Loucy (cell line): ENCODE measurements at regions not wholly inside any gene's neighbourhood (a gene's known extent, or its start where the extent isn't known, plus 50 kb on each side); places are given as distances from the start of the nearest gene placed in this dataset.

ENCODE experiments used
- H2AFZ ChIP-seq: fragments of 200-600 bp; sonication (generic); 2 replicates; pipeline ENCODE4 v1.6.0; 2016; ENCODE audit warnings: antibody characterized with exemption, mild to moderate bottlenecking, low read length, moderate library complexity
- H3F3A ChIP-seq: fragments of 200-600 bp; 2 replicates; pipeline ENCODE4 v1.6.0; 2016; ENCODE audit warnings: antibody characterized with exemption, low read depth, mild to moderate bottlenecking
- H3K27me3 ChIP-seq: fragments of 200-600 bp; sonication (generic); 2 replicates; pipeline ENCODE4 v1.6.1; 2014; ENCODE audit warnings: low read length, mild to moderate bottlenecking; ENCODE audit not compliant: insufficient read depth, poor library complexity, severe bottlenecking
- H3K36me3 ChIP-seq: fragments of 200-600 bp; sonication (generic); 2 replicates; pipeline ENCODE4 v1.6.1; 2016; ENCODE audit warnings: low read length; ENCODE audit not compliant: insufficient read depth
- H3K4me1 ChIP-seq: fragments of 200-600 bp; sonication (generic); 2 replicates; pipeline ENCODE4 v1.5.1; 2014; ENCODE audit warnings: low read length, mild to moderate bottlenecking; ENCODE audit not compliant: insufficient read depth, poor library complexity, severe bottlenecking
- H3K4me2 ChIP-seq: fragments of 200-600 bp; sonication (generic); 2 replicates; pipeline ENCODE4 v1.6.0; 2014; ENCODE audit warnings: antibody characterized with exemption, low read length, low read depth, mild to moderate bottlenecking; ENCODE audit not compliant: poor library complexity, severe bottlenecking
- H3K4me3 ChIP-seq: fragments of 200-600 bp; sonication (generic); 2 replicates; pipeline ENCODE4 v1.5.1; 2014; ENCODE audit warnings: low read length, mild to moderate bottlenecking, mixed read lengths; ENCODE audit not compliant: poor library complexity, severe bottlenecking
- H3K79me2 ChIP-seq: fragments of 200-600 bp; sonication (generic); 2 replicates; pipeline ENCODE4 v1.6.1; 2014; ENCODE audit warnings: low read length; ENCODE audit not compliant: insufficient read depth
- H3K9ac ChIP-seq: fragments of 200-600 bp; sonication (generic); 2 replicates; pipeline ENCODE4 v1.6.0; 2014; ENCODE audit warnings: mild to moderate bottlenecking, low read depth, low read length, moderate library complexity; ENCODE audit not compliant: poor library complexity, severe bottlenecking
- H3K9me2 ChIP-seq: fragments of 200-600 bp; sonication (generic); replicated peaks from 2 replicates; pipeline ENCODE4 v1.6.1; 2016; ENCODE audit warnings: low read depth, low read length, mixed read lengths
- H3K9me3 ChIP-seq: fragments of 200-600 bp; sonication (generic); 2 replicates; pipeline ENCODE4 v1.6.1; 2014; ENCODE audit warnings: mild to moderate bottlenecking, antibody characterized with exemption, low read length, low read depth; ENCODE audit not compliant: insufficient read depth
- H4K20me1 ChIP-seq: fragments of 200-600 bp; sonication (generic); 2 replicates; pipeline ENCODE4 v1.6.0; 2014; ENCODE audit warnings: antibody characterized with exemption, low read length, mild to moderate bottlenecking; ENCODE audit not compliant: insufficient read depth, poor library complexity, severe bottlenecking
- EZH2phosphoT487 ChIP-seq: fragments of 200-600 bp; IDR thresholded peaks from 2 replicates; pipeline ENCODE4 v1.6.1; 2018; ENCODE audit warnings: antibody characterized with exemption, mild to moderate bottlenecking, moderate library complexity, borderline replicate concordance
- TF ChIP-seq, protein P1 (sequence below): fragments of 200-600 bp; sonication (generic); conservative IDR thresholded peaks from 2 replicates; pipeline ENCODE4 v1.5.1; 2014; ENCODE audit warnings: mild to moderate bottlenecking, antibody characterized with exemption, low read length

DNA sequence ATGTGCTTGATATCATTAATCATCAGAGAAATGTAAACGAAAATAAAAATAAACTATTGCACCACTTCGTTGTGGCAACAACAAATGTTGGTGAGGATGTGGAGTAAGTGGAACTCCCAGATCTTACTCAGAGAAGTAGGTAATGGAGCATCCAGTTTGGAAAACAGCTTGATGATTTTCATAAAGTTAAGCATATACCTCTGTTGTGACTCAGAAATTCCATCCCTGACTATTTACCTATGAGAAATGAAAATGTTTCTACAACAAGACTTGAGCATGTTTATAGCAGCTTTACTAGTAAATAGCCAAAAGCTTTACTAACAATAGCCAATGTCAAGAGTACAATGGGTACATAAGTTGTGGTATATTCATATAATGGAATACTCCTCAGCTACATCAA is 214.7 kb upstream of the NMUR2 start:
- TF ChIP-seq EZH2phosphoT487, result no peak
- H3K9ac ChIP-seq, result no peak overlapping the region

DNA sequence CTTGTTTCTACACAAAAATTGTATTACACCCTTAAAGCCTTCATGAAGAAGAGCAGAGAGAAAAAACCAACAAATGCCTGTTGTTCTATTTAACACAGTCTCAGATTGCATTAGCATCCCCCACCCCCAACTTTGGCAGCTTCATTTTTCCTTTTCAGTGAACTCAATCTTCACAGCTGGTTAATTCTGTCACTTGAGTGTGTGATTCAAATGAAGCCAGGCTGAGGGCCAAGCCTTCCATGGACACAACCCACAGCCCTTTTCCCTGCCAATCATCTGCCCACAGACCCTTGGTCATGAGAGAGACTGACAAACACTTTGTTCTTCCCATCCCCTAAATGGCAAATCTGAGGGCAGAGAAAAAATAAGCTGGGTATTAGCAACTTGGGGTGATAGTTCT is 217.5 kb upstream of the NMUR2 start:
- TF ChIP-seq, protein P1, sequence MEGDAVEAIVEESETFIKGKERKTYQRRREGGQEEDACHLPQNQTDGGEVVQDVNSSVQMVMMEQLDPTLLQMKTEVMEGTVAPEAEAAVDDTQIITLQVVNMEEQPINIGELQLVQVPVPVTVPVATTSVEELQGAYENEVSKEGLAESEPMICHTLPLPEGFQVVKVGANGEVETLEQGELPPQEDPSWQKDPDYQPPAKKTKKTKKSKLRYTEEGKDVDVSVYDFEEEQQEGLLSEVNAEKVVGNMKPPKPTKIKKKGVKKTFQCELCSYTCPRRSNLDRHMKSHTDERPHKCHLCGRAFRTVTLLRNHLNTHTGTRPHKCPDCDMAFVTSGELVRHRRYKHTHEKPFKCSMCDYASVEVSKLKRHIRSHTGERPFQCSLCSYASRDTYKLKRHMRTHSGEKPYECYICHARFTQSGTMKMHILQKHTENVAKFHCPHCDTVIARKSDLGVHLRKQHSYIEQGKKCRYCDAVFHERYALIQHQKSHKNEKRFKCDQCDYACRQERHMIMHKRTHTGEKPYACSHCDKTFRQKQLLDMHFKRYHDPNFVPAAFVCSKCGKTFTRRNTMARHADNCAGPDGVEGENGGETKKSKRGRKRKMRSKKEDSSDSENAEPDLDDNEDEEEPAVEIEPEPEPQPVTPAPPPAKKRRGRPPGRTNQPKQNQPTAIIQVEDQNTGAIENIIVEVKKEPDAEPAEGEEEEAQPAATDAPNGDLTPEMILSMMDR, result no peak
- TF ChIP-seq EZH2phosphoT487, result no peak
- H4K20me1 ChIP-seq, result no peaks in the 10 kb centered on the region
- no peaks in the 10 kb centered on the region for H3K9me2 ChIP-seq
- H3K36me3 ChIP-seq, result no peaks in the 10 kb centered on the region
- no peak overlapping the region for H3K9ac ChIP-seq
- H3K4me2 ChIP-seq, result no peak overlapping the region
- no peaks in the 10 kb centered on the region for H3K9me3 ChIP-seq
- no peaks in the 10 kb centered on the region for H3K4me1 ChIP-seq
- no peak overlapping the region for H3K4me3 ChIP-seq
- H2AFZ ChIP-seq, result no peak overlapping the region
- no peaks in the 10 kb centered on the region for H3K79me2 ChIP-seq
- H3K27me3 ChIP-seq, result no peaks in the 10 kb centered on the region
- no peaks in the 10 kb centered on the region for H3F3A ChIP-seq

More for the DNA sequence above, 214.7 kb upstream of the NMUR2 start:
- Histone ChIP-seq H3K4me3 (no peak overlapping the region), H3K79me2 (no peaks in the 10 kb centered on the region), H4K20me1 (no peaks in the 10 kb centered on the region), H3F3A (no peaks in the 10 kb centered on the region), H3K27me3 (no peaks in the 10 kb centered on the region), H3K4me2 (no peak overlapping the region), H3K9me3 (no peaks in the 10 kb centered on the region), H3K9me2 (no peaks in the 10 kb centered on the region), H2AFZ (no peak overlapping the region), H3K36me3 (no peaks in the 10 kb centered on the region), H3K4me1 (no peaks in the 10 kb centered on the region)

DNA sequence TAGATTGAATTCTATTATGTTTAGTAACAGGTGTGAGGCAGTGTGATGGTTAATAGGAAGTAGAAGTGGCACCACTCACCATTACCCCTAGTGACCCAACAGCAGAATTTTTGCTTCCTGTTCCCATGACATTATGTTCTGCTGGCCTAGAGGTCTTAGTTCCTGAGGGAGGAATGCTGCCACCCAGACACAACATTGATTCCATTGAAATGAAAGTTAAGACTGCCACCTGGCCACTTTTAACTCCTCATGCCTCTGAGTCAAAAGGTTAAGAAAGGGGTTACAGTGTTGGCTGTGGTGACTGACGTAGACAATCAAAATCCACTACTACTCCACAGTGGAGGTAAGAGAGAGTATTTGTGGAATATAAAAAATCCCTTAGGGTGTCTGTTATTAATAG is 218.9 kb upstream of the NMUR2 start:
- H3K9ac ChIP-seq, result no peak overlapping the region
- no peak overlapping the region for H3K4me3 ChIP-seq
- no peaks in the 10 kb centered on the region for H3F3A ChIP-seq
- no peaks in the 10 kb centered on the region for H3K9me3 ChIP-seq
- no peaks in the 10 kb centered on the region for H3K27me3 ChIP-seq
- no peaks in the 10 kb centered on the region for H3K4me1 ChIP-seq
- no peak for TF ChIP-seq EZH2phosphoT487
- TF ChIP-seq, protein P1, result no peak
- no peak overlapping the region for H2AFZ ChIP-seq
- no peaks in the 10 kb centered on the region for H3K9me2 ChIP-seq
- no peaks in the 10 kb centered on the region for H3K36me3 ChIP-seq
- H3K4me2 ChIP-seq, result no peak overlapping the region
- H4K20me1 ChIP-seq, result no peaks in the 10 kb centered on the region
- H3K79me2 ChIP-seq, result no peaks in the 10 kb centered on the region

DNA sequence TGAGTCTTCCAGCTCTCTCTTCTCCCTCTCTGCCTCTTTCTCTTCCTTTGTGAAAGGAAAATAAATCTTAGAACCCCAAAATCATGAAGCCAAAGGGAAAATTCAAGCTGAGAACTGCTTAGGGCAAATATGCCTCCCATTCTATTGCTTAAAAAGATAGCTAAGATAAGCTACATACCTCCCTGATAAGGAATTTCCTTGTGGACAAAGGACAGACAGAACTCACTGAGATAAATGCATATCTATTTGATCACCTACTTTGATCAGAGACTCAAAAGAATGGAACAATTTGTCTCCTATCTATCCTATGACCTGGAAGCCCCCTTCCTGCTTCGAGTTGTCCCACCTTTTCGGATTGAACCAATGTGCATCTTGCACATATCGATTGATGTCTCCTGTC is 220.6 kb upstream of the NMUR2 start:
- no peaks in the 10 kb centered on the region for H3K79me2 ChIP-seq
- no peaks in the 10 kb centered on the region for H3K9me3 ChIP-seq
- H3K4me3 ChIP-seq, result no peak overlapping the region
- H3F3A ChIP-seq, result no peaks in the 10 kb centered on the region
- TF ChIP-seq EZH2phosphoT487, result no peak
- TF ChIP-seq, protein P1, result no peak
- H3K27me3 ChIP-seq, result no peaks in the 10 kb centered on the region
- no peaks in the 10 kb centered on the region for H3K36me3 ChIP-seq
- no peak overlapping the region for H3K9ac ChIP-seq
- no peaks in the 10 kb centered on the region for H4K20me1 ChIP-seq
- H3K4me2 ChIP-seq, result no peak overlapping the region
- no peaks in the 10 kb centered on the region for H3K4me1 ChIP-seq
- H2AFZ ChIP-seq, result no peak overlapping the region
- no peaks in the 10 kb centered on the region for H3K9me2 ChIP-seq
